ENCODE measurements at regions not wholly inside any gene's neighbourhood (a gene's known extent, or its start where the extent isn't known, plus 50 kb on each side); places are given as distances from the start of the nearest gene placed in this dataset.

DNA sequence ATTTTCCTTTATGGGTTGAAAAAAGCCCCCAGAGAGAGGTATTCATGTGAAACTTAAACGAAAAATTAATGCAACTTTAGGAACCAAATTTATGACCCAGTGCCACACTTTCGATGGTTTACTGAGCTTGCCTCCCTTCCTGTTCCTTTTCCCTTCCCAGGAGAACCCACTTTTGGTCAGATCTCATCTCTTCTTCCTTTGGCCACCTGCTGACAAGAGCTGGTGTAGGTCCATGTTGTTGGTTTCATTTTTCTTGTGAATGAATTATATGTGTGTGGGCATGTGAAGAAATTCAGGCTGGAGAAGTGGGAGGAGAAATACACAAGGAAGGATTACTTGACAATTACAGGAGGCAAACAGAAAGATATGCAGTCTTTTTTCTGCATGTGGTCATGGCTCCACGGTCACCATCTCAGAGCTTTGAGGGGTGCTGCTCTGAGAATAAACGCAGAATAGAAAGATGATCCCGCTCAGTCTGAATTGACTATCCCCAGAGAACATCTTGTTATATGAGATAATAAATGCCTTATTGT, 111.3 kb upstream of the TCF4 start:
- TF ChIP-seq, protein P1, sequence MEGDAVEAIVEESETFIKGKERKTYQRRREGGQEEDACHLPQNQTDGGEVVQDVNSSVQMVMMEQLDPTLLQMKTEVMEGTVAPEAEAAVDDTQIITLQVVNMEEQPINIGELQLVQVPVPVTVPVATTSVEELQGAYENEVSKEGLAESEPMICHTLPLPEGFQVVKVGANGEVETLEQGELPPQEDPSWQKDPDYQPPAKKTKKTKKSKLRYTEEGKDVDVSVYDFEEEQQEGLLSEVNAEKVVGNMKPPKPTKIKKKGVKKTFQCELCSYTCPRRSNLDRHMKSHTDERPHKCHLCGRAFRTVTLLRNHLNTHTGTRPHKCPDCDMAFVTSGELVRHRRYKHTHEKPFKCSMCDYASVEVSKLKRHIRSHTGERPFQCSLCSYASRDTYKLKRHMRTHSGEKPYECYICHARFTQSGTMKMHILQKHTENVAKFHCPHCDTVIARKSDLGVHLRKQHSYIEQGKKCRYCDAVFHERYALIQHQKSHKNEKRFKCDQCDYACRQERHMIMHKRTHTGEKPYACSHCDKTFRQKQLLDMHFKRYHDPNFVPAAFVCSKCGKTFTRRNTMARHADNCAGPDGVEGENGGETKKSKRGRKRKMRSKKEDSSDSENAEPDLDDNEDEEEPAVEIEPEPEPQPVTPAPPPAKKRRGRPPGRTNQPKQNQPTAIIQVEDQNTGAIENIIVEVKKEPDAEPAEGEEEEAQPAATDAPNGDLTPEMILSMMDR (IDR thresholded peaks at IDR 0.05): no peak
- TF ChIP-seq POLR2A (IDR thresholded peaks at IDR 0.05): no peak
